GM21360 (cell line): ENCODE measurements at regions not wholly inside any gene's neighbourhood (a gene's known extent, or its start where the extent isn't known, plus 50 kb on each side); places are given as distances from the start of the nearest gene placed in this dataset.
"Not testable (repeated sequence)": the region's sequence is repeated elsewhere in the genome, so short reads cannot be mapped to it uniquely, and the experiment has no call there.

Experiments
- ATAC-seq: cut with Tn5 transposase; IDR thresholded peaks from one replicate; pipeline ENCODE4 v1.9.1; 2021; ENCODE audit warnings: mild to moderate bottlenecking, moderate library complexity; ENCODE audit not compliant: unreplicated experiment

DNA sequence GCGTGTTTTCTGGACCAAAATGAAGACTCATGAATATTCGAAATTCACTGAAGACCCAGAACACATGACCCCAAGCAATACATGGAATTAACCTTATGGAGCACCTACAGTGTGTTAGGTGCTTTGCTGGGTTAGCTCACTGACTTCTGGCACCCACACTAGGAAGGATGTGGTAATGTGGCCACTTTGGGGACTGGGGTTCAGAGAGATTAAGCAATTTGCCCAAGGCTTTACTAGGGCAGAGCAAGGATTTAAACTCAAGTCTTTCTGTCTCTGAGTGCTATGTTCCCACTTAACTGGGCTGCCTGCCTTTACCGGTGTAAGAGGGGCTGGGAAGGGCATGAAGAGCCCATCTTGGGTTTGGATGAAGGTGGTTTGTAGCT is 162.0 kb upstream of the ATP6AP2 start:
- no peak for ATAC-seq

DNA sequence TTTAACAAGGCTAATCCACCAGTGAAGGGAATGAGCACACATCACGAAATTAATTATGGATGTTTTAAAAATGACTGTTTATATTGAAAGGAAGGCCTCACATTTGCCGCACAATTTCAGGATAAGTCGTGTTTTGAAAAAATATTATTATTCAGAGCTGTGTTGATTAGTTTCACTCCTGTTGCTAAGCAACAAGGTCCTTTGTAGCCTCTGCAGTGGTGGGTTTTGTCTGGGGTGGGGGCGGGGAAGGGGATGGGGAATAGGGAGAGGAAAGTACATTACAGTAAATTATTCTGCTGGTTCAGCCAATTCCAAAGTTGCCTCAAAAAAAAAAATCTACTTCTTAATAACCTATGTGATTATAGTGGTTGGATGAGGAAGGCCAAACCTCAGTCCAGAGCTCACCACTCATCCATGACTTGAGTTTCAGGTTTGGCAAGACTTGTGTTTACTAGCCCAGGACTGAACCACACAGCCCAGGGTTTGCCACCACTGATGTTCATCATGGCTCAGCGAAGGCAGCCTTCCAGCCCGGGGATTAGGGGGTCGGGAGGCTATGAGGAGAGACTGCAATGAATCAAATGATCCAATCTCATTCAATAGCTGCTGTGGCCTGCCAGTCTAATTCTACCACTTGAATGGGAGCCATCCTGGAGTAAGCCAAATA is 162.5 kb upstream of the ATP6AP2 start:
- no peak for ATAC-seq

DNA sequence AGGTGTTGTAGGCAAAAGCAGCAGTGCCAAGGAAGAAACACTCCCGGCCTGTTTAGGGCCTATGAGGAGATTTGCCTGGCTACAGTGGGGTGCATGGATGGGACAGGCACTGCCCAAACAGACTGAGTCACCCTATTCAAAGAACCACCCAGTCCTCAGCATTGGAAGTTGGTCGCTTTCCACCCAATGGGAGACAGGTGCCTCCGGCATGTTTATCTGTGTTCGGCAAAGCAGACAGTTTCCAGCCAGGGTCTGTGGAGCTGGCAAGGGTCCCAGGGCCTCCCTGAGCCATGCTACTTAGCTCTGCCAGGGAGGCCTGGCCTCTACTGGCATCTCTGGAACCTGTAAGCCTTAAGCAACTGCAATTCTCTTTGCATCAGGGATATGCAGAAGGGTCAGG is 165.1 kb upstream of the ATP6AP2 start:
- ATAC-seq, result no peak

DNA sequence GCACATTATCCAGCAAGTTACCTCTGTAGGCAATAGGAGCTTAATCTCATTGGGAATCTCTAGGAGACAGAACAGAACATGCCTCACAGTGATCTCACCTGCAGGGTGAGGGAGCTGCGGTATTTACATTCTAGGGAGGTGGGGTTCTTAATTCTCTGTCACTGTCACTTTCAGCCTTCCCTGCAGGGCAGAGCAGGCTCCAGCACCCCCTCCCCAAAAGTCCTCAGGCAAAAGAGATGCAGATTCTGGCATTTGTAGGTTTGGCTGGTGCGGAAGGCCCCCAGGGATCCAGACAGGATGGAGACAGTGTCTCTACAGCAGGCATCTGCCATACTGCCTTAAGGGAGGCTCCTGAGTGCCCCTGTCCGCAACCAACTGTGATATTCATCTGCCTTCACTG is 166.4 kb upstream of the ATP6AP2 start:
- no peak for ATAC-seq

DNA sequence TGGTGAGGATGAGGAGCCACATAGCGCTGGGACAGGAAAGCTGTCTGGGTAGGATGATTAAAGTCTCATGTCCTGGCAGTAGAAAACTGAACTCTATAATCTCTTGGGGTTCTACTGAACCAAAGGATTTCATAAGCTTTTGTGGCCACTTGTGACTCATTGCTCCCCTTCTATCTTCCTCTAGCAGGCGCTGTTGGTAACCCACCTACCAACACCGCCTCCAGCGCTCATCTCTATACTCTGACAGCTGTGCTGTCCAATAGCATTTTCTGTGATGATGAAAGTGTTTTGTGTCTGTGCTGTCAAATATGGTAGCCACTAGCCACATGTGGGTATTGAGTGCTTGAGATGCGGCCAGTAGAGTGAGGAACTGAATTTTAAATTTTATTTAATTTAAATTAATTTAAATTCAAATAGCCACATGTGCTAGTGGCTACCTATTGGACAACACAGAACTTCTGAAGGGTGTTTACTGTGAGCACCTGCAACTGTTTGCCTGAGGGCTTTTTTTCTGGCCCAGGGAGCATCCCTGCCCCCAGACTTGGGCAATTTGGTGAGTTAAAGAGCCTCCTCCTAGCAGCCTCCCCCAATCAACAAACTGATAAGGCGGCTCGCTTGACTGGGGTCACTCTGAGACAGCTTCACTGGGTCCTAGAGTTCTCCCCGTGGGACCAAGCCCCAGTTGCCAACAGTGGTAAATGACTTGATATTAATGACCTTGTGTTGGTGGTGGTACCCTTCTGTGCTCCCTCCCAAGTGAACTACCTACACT is 169.2 kb upstream of the ATP6AP2 start:
- ATAC-seq, result no peak

DNA sequence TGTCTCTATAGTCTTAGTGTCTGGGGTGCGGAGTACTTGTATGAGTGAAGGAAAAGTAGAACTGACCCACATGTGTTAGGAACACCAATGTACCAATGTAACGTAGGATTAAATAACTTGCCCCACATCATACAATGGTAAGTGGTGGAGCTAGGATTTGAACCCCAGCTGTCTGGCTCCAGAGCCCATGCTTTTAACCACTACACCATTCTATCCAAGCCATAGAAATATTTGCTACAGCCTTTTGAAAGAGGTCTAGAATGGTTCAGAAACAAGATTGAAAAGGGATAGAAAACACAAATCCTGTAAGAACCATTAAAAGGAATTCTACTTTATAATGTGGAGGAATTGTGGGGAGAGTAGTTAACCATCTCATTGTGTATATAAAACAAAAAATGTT is 169.9 kb upstream of the ATP6AP2 start:
- ATAC-seq, result no peak

DNA sequence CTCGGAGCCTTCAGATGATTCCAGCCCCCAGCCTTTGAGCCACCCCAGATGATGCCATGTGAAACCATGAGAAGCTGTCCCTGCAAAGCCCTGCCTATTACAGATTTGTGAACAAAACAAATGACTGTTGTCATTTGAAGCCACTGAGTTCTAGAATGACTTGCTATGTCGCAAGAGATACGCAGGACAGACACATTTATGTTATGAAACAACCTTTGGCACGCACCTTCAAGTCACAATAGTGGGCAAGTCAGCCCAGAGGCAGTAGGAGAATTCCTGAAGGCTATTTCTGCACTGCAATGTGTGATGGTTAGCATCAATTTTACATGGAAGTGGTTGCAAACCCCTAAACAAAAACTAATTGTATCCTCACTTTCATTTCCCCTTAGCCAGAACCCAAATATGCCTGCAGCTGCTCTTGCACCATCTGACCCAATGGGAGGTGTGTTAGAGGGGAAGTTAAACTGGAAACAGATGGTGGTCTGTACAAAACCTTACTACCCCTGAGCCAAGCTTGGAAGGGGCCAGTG is 174.4 kb upstream of the ATP6AP2 start:
- no peak for ATAC-seq

DNA sequence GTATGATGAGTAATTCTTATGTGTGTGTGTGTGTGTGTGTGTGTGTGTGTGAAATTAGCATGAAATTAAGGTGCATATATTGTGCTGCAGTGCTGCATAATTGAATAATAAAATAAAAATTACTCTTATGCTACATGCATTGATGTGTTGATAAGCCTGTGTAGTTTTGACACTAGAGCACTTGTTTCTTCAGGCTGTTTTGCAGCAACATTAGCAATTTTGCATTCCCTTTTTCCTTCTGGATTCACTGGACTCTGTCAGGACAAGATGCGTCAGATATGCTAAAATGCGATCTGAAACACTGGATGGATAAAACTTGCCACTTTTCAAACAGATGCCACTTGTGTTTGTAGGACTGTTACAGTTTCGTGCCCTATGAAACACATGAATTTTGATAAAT is 175.4 kb upstream of the ATP6AP2 start:
- ATAC-seq, result no peak

DNA sequence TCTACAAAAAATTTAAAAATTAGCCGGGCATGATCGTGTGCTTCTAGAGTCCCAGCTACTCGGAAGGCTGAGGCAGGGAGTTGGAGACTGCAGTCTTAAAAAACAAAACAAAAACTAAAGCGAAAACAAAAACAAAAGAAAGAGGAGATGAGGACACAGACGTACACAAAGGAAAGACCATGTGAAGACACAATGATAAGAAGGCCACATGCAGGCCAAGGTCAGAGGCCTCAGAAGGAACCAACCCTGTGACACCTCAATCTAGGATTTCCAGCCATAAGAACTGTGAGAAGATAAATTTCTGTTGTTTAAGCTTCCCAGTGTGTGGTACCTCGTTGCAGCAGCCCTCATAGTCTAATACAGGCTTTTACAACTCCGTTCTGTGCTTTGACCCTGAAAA is 177.0 kb upstream of the ATP6AP2 start:
- no peak for ATAC-seq

DNA sequence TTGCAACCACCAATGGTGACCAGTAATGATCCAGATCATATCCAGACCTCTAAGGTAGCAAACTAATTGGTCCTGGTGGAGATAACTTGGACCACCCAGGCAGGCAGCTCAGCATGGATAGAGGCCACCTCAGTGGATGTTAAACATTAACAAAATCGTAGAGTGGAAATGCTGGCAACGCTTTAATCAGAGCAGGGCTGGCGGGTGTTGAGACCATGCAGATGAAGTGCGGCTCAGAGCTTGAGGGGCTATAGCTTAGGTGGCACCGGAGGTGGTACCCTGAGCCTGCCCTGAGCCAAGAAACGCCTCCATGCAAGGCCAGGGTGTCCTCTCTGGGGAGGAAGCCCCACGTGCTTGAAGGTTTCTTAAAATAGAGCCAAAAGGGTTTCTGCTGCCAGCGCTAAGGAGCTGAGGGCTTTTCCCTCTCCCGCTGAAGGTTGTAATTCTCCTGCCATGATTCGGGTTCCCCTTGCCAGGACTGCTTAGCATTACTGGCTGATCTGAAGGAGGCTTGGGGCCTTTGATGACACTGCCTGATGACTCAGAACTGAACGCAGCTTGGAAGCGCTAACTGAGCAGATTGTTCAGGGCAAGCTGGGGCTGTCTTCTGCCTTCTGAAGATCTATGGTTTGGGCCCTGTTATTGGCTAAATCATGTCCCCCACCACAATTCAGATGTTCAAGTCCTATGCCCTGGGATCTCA is 177.8 kb upstream of the ATP6AP2 start:
- ATAC-seq, result no peak

DNA sequence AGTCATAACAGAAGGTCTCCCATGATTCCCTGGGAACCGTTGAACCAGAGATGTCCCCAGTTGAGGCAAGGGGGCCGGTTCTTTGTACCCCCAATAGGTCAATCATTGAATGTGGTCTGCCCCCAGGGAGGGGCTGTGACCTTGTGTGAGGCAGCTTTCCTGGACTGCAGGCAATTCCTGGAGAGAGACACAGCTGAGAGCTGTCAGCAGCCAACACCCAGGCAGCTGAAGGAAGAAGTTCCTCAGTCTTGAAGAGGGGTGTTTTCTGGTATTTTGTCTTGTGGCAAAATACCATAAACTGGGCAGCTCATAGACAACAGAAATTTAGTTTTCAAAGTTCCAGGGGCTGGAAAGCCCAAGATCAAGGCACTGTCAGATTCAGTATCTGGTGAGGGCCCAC is 185.7 kb upstream of the ATP6AP2 start:
- ATAC-seq, result no peak

DNA sequence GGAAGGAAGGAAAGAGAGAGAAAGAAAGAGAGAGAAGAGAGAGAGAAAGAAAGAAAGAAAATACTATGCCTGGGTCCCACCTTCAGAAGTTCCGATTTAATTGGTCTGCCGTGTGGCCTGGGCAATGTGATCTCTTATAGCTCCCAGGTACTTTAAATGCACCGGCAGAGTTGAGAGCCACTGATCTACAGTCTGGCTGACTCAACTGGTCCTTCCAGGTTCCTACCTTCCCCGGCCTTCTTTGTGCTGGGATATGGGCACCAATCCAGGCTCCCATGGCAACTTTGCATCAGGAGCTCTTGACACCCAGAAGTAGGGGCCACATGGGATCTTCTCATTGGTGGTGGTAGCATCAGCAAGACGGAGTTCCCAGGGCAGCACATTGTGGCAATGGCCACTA is 186.5 kb upstream of the ATP6AP2 start:
- ATAC-seq, result no peak

DNA sequence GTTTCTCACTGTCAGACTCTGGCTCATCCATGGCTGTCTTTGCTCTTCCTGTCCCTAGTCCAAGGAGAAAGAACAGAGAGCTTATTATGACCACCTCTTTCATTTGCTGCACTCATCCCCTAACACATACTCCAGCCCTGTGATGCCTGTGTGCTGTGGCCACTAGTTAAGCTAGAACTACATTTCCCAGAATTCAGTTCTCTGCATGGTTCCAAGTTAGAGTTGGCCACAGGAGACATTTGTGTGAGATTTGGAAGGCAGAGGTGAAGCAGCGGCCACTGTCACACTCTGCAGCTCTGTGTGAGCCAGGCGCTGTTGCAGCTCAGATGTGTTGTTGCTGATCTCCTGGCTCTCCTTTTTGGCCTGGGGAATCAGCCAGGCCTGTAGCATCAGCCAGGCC is 188.2 kb upstream of the ATP6AP2 start:
- ATAC-seq, result no peak

DNA sequence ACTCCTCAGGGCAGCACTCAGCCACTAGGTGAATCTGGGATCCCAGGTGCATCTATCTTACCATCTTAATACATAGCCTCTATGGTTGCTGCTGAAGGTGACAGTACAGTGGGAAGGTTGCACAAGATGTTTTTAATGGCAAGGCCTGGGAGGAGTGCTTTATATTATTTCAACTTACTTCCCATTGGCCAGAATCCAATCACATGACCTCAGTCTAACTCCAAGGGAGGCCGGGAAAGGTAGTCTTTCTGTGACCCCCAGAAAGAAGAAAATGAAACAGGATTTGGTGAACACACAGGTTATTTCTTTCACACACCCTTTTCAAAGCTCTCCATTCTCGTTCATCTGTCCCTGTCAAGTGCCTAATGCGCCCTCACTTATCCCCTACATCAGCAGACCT is 189.1 kb upstream of the ATP6AP2 start:
- no peak for ATAC-seq

DNA sequence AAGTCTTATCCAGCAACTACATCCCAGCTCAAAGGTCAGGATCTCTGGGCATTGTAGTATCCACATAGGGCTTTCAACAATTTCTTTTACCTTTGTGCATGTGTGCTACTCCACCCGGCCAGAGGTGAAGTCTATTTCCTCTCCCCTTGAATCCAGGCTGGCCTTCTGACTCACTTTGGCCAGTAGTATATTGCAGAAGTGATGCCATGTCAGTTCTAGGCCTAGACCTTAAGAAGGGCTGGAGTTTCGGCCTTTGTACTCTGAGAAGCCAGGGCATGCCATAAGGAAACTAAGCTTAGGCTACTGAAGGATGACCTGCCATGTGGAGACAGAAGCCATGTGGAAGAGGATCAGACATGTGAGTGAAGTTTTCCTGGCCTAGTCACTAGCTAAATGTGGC is 191.2 kb upstream of the ATP6AP2 start:
- no peak for ATAC-seq

DNA sequence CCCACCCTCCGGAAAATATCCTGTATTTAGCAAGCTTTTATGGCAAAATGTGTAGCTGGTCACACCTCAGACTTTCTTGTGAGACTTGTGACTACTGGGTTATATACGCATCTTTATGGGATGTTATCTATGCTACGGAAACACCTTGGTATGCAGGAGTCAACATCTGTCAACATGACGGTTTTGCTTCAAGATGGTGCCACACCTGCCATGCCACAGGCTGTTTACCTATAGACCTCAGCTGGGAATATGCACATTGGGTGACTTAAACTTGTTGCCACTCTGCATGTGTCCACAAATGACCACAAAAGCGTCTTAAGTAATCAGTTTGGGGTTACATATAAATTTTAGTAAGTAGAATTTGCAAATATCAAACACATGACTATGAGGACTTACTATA is 192.3 kb upstream of the ATP6AP2 start:
- no peak for ATAC-seq

DNA sequence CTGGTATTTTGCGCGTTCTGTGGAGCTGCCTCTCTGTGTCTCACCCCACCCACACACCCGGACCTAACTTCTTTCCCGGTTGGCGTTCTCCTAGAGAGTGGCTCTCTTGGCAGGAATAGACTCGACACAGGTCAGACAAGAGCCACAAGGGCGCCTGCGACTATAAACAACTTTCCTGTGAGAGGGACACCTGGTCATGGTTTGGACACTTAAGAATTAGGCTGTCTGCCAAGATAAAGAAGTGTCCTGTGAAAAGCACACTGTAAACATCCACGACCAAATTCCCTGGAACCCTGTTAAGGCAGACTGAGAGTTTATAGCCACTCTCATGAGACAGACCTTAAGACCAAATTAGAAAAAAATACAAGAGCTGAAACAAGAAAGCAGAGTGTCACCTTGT is 192.9 kb upstream of the ATP6AP2 start:
- not testable (repeated sequence) for ATAC-seq

DNA sequence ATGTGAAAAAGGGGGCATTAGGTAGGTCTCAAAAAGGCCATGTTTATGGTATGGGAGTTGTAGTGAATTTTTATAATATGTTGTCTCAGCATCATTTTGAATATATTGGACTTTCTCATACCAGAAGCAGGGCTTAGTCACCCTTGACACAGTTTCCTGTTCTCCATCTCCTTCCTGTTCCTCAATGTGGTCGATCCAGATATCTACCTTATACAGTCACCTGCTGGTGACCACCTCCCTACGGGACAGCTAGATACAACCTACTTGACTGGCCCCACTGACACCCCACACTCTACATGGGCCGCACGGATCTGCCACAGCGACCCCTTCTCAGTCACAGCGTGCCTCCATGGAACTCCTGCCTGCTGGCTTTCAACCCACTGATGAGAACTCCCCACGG is 193.5 kb upstream of the ATP6AP2 start:
- not testable (repeated sequence) for ATAC-seq

DNA sequence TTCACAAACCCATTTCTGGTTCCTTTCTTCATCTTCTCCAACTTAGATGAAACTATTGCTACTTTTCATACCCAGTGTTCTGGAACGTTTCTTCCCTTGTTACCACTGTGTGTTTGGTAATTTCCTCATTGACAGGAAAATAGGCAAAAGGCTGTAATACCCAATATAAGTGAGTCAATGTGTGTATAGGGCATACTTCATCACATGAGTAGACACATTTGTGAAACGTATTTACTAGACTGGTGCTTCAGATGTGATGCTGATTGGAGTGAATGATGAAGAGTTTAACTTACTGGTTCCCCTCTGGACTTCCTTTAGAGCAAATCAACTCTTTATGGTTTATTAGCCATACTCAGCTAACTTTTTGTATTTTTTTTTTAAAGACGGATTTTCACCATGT is 195.1 kb upstream of the ATP6AP2 start:
- no peak for ATAC-seq

DNA sequence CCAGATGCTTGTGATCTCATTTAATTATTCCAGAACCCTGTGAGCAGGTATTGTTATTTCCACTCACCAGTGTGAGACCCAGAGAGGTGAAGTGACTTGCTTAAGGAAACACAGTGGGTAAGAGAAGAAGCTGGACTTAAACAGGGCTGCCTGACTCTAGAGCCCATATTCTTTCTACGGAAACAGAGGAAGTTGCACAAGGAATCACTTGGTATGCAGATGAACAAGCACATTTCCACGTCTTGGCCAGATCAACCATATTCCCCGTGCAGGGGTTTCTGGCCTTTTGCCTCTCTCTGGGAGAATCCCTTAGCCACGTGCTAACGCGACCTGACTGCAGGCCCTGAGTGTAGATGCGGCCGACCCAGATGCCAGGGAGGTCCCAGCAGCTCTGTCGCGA is 195.5 kb upstream of the ATP6AP2 start:
- ATAC-seq, result no peak

DNA sequence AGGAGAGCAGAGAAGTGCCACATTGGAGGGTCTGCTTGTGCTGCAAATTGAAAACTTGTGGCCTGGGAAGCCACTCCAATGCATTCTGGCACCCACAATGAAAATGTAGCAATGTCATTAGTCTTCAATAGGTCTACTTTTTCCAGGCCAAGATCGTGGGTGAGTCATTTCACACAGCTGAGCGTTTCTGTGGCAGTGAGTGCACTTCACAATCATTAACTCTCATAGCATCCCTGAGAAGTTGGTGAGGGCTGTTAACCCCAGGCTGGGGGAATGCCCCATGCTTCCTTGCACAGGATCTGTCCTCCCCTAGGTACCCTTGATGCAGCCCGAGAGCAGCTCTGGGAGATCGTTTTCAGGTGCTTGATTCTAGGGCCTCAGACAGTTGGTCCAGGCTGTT is 196.8 kb upstream of the ATP6AP2 start:
- ATAC-seq, result no peak

DNA sequence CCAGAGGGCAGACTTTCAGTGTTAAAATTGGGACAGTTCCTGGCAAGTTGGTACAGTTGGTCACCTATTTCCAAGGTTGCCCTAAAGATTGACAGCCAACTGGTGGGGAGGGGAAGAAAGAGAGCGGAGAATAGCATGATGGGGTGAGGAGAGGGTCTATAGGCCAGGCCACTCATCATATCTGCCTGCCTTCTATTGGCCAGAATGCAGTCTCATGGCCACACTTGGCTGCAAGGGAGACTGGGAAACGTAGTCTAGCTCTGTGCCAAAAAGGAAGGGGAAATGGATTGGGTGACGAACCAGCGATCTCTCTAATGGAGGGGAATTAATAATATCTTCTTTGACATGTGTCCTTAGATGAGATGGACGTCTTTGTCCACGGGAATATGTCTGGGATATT is 197.4 kb upstream of the ATP6AP2 start:
- ATAC-seq, result no peak
